DOHH2 (cell line): ENCODE measurements at regions not wholly inside any gene's neighbourhood (a gene's known extent, or its start where the extent isn't known, plus 50 kb on each side); places are given as distances from the start of the nearest gene placed in this dataset.

Experiments
- CTCF ChIP-seq: fragments of 200-600 bp; sonication (generic); IDR thresholded peaks from one replicate; pipeline ENCODE4 v1.5.1; 2014; ENCODE audit warnings: antibody characterized with exemption, mild to moderate bottlenecking, low read depth, low read length; ENCODE audit not compliant: poor library complexity, severe bottlenecking
- EZH2phosphoT487 ChIP-seq: fragments of 200-600 bp; sonication (generic); IDR thresholded peaks from 2 replicates; pipeline ENCODE4 v1.6.1; 2017; ENCODE audit warnings: borderline replicate concordance, mild to moderate bottlenecking, antibody characterized with exemption, low read length, moderate library complexity, mixed read lengths

GRCh38 chr7:49386792-49387191 is 386.6 kb upstream of the VWC2 start:
- TF ChIP-seq CTCF (no peak), EZH2phosphoT487 (no peak)
